Dermis blood vessel endothelial cell (primary cell): ENCODE measurements at regions not wholly inside any gene's neighbourhood (a gene's known extent, or its start where the extent isn't known, plus 50 kb on each side); places are given as distances from the start of the nearest gene placed in this dataset.

Experiments used
- DNase-seq: peaks from one replicate; pipeline ENCODE4 v3.0.0; 2010

DNA sequence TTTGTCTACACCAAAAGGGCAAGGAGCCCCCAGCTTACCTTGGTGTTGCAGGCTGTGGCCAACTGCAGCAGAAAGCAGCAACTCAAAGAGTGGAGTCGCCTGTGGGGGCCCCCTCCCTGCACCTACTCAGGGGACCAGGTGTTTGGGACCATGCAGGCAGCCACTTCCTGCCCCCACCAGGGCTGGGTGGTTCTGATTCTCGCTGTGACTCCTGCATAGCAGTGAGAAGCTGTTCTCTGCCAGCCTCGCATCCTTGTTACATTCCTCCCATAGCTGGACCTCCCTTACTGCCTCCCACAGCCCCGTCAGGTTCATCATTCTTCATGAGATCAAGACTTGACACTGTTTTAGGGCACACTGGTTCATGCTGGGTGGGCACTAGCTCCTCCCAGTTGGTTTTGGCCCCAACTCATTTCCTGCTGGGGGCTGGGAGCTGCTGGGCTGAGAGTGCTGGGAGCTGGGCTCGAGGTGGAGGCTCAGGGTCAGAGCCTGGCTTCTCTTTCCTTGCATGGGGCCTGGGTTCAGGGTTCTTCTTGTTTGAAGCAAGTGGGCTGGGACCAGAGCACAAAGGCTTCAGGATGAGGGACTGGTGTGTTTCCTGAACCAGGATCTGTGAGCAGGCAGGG lies 146.9 kb upstream of the C1orf174 start:
- no peak for DNase-seq

DNA sequence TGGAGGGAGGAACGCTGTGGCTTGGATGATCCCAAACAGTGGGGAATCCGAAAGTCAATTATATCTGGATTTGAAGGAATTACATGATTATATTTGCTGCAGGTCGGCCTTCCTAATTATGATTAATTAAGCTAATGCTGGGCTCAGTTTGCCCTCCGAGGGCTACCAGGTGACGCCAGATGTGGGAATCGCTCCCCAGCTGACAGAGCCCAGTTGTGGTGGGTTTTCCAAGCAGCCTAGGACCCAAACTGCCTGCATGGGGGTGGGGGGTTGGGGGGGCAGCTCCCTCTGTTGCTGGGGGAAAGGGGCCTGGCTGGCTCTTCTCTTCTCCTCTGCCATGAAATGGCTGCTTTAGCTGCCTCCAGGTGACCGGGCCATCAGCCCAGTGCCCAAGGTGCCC lies 147.6 kb upstream of the C1orf174 start:
- DNase-seq = no peak

DNA sequence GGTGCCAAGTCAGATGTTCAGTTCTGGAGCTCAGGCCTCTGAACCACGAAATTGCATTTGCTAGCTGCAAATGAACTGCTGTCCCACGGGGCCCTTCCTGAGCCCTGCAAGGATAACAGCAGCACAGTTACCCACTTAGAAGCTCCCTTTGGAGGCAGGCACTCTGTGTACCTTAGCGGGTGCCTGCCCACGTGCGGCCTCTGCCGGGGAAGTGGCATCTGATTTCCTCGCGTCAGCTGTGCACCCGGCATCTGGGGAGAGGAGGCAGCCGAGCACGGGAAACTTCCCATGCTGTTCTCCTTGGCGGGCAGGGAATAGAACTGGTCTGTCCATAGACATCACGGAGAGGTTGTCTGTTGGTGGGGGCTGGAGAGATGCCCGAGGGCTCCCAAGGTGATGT lies 148.0 kb upstream of the C1orf174 start:
- DNase-seq = no peak

DNA sequence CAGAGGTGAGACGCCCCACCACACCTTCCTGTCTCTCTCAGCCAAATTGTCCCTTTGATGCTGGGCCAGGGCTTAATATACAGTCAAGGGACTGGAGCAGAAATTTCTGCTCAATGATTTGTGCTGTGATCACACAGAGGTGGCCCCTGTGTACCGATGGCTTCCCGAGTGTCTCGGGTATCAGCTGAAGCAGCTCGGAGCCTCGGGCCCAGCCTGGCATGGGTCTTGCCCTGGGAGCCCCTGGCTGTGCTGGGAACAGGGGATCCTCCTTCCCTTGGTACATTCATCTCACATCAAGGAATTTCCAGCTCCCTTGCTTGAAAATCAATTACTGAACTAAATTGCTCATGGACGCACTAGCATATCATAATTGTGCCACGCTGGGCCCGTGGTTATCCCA lies 148.8 kb upstream of the C1orf174 start:
- no peak for DNase-seq

DNA sequence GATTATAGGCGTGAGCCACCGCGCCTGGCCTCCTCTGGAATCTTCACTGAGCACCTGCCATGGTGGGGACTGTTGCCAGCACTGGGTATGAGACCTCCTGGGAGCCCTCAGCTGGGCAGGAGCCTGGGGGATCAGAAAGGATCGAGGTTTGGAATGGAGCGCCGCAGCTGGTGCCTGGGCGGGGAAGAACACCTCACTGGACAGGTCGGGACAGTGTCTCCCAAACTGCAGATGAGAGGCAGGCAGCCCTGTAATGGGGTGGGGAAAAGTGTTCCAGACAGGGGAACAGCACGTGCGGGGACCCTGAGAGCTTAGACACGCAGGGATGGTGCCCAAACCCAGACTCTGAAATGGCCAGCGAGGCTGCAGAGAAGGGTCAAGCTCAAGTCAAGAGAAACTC lies 150.9 kb upstream of the C1orf174 start:
- DNase-seq = no peak

DNA sequence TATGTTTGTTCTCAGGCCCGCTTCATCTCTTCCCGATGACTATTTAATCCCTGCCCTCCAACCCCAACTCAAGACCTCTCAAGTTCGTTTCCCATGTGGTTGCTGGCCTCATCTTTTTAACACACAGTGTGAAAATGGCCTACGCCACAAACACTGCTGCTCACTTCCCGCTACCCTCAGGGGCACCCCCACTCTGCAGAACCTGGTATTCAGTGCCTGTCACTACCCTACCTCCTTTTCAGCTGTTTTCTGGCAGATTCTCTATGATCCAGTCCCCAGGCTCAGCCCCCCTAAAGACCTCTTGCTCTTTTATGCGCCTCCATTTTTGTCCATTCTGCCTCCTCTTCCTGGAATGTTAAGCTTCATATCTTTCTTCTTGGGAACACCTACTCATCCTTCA lies 152.6 kb upstream of the C1orf174 start:
- DNase-seq = no peak

DNA sequence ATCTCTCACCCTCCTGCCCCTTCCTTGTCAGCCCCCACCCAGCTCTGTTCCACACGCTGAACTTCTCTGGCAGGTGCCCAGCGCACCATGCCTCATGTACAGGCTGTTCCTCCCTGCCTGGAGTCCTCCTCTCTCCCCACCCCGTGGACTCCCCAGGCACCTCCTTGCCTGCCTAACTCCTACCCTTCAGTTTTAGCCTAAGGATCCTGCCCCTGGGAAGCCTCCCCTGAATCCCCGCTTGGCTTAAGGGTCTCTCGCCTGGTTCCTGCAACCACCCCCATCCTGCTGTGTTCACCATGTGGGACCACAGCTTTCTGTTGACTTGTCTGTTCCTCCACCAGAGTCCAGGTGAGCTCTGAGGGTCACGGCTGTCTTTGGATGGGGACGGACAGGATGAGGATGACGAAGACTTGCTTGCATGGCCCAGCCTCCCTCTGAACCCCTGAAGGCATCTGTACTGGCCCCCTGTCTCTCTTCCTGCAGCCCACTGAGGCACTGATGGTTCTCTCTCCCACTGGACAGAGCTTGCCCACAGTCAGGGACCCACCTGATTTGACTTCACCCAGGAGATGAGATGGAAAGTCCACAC lies 153.2 kb upstream of the C1orf174 start:
- no peak for DNase-seq

DNA sequence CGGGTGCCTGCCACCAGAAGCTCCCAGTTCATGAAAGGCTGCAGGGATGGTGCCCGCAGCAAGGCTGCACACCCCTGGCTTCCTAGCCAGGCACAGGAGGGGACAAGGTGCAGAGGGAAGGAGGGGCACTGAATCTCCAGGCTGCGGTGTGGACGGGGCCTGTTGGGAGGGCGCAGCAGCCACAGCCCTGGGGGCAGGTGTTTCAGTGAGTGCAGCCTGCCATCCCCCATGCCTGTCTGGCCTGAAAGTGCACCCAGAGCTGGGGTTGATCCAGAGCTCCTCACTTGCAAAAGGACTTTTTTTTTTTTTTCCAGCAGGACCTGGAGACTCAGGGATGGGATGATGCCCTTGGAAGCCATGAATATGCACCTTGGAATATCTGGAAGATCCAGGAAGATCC lies 153.7 kb upstream of the C1orf174 start:
- DNase-seq = no peak

DNA sequence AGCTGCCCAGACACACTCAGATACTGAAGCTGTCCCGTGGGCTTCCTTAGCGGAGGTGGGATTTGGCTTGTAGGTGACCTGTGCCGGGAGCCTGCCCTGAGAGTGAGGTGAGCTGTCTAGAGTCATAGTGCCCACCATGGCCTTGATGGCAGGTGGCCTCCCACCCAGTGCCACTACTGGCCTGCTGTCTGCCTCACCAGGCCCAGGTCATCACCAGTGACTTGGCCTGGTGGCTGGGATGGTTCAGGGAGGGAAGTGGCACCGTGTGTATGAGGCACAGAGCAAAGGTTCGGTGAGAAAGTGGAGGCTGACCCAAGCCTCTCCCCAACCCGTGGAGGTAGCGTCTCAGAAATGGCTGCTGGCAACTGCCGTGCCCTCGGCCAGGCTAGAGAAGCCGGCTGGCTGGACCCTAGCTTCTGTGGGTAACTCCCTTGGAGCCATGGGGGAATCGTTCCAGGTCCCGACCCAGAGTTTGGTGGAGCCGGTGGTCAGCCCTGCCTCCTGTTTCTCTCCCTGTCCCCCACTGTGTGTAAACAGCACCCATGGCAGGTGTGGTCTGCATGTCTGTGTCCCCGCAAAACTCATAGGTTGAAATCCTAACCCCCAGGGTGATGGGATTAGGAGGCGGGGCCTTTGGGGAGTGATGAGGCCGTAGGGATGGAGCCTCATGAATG lies 155.4 kb upstream of the C1orf174 start:
- no peak for DNase-seq

DNA sequence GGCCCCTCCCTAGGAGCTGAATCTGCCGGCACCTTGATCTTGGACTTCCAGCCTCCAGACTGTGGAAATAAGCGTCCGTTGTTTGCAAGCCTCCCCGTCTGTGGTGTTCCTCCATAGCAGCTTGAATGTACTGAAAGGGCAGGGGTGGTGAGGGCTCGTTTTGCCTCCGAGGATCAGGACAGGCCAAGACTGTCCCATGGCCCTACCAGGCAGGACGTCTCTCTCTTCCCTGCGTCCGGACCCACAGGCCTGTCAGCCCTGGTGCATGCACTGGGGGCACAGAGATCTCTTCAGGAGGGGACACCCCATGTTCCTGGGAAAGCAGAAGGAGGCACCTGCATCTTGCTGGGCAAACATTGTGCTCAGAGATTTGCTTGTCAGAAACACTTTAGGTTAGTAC lies 156.3 kb upstream of the C1orf174 start:
- no peak for DNase-seq

DNA sequence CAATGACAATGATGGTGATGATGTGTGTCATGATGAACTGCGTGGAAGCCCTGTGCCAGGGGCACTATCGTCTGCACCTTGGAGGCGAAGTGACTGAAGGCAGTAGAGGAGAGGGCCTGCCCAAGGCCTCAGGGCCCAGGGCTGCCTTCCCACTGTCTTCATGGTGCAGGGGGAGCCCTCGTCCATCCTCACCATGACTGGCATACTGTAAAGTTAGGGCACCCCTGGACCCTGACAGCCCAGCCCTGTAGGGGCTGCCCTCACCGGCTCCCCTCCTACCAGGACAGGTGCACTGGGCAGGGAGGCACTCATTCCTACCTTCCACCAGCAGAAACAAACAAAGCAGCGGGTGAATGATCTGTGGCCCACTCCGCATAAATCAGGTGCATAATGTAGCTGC lies 156.9 kb upstream of the C1orf174 start:
- DNase-seq = no peak

DNA sequence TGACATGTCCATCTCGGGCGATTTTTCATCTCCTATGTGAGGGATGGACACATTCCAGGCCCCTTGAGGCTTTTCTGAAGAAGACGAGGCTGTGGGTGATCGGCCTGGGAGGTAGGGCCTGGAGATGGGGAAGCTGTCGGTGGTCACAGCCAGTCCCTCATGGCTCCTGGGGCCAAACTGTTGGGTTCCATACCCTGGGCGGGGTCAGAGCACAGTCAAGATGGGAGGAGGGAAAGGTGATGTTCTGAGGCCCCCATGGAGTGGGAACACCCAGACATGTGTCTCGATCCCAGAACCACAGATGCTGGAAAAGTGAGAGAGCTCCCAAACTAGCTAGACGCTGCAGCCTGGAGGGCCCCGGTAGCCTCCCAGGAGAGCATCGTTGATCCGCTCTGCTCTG lies 157.5 kb upstream of the C1orf174 start:
- DNase-seq = no peak

DNA sequence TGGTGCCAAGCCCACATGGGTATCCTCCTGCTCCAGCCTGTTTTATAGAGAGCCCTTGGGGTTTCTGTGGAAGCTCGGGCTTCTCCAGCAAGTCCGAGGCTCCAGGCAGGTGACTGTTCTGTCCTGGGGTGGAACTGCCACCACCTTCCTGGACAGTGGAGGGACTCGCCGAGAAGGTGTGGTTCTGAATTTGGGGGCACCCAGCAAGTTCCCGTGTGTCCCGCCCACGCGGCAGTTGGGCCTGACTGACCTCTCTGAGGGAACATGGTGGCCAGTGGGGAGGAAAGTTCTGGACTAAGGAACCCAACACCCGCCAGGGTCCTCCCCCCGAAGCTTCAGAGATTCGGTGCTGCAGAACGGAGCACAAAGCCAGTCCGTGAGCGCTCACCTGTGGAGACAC lies 158.1 kb upstream of the C1orf174 start:
- no peak for DNase-seq

DNA sequence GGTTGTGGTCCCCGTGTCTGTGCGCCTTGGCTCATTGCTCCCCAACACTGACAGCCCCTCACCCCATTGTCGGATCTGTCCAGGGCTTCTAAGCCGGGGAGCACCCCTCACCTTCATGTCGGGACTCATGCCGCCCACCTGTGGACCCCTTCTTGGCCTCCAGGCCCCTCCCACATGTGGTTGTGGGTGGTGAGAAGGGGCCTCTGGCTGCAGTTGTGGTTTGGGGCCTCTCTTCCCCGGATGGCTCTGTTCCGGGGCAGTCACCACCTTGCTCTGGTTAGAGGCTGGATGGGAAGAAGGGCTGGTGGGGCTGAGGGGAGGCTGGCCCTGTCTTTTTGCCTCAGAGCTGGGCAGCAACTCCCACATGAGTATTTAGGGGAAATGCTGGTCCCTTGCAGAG lies 158.6 kb upstream of the C1orf174 start:
- no peak for DNase-seq

DNA sequence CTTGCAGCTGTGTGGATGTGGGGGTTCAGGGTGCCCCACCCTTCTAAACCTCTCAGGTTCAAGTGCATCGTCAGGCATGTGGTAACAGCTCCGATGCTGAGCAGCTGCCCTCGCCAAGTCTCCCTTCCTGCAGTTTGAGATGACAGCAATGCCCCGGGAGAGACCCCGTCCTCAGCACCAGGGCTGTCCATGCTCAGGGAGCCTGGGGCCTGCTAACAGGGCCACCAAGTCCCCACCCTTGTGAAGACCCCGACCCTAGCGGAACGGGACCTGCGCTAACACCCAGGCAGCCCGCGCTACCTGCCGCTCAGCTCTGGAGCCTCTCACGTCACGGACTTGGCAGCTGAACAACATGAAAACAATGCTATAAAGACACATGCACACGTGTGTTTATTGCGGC lies 159.2 kb upstream of the C1orf174 start:
- no peak for DNase-seq

DNA sequence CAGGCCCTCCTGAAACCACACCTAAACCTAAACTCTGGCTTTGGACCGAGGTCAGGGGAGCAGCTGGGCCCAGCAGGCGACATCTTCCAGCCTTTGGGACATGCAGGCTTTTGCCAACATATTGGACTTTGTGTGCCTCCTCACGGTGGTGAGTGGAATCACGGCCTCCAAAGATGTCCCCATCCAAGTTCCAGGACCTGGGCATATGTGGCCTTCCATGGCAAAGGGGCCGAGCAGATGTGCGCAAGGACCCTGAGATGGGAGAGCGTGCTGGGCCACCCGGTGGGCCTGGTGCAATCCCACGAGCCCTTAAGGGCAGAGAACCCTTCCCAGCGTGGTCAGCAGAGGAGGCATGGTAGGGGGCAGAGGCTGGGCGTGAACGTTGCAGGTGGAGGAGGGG lies 160.8 kb upstream of the C1orf174 start:
- no peak for DNase-seq

DNA sequence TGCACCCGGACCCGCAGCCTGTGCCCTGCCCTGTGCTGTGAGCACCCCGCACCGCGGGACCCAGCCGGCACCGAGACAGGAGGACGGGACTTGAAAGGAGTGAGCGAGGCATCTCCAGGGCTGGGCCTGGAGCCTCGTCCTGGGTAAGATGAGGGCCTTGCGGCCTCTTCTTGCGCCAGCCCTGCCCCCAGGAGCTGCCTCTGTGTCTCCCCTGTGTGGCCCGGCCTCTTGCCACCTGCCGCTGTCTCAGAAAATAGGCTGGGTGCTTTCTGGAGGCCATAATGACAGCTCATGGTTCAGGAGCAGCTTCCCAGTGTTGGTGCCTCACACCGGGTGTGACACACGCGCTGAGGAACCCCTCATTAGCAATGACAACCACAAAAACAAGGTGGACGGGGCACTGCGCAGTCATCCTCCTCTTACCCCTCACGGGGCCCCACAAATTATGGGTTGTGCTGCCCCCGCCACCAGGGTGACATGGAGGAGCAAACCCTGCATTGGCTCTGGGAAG lies 161.5 kb upstream of the C1orf174 start:
- DNase-seq = no peak

DNA sequence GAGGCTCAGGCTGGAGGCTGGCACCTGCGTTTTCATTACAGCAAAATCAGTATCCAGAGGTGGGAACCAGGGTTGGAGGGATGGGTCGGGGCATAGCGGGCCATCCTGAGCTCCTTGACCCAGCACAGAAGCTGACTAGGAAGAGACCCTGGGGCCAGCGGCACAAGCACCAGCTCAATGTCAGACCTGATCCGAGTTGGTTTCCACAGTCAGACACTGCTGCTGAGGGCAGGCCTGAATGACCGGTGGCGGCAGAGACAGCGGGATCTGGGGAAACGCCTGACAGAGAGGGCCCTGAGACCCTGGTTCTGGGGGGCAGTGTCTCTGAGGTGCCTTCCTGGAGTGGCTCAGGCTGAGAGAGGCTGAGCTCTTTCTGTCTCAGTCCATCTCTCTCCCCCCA lies 162.0 kb upstream of the C1orf174 start:
- no peak for DNase-seq

DNA sequence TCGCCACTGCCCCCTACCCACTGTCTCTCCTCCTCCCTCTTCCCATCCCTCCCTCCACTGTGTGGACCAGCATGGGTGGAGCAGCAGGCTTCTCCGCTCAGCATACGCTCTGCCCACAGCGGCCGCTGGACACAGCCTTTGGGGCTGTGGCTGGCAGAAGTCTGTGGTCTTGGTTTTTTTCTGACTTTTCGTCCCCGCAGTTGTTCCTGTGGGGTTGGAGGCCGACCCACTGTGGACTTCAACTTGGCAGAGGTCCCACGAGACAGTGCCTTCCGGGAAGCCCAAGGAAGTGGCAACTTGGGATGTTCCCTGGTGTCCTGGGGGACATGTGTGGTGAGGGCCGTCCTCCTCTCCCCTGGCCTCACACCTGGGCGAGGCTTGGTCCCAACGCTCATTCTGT lies 162.5 kb upstream of the C1orf174 start:
- DNase-seq = no peak

DNA sequence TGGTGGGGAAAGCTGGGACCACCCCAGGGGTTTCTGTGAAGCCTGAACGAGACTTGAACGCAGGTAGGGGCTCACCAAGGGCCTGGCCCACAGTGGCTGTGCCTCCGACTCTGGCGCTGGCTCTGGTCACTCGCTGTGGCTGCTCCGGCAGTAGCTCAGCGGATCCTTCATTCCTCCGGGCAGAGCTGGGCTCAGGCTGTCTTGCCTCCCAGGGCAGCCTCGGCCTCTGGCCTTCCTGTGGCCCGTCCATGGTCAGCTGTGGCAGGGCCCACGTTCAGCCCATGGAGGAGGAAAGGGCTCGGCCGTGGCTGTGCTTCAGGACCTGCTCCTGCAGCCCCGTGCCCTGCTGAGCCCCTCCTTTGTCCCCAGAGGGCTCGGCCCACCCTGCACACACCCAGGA lies 162.9 kb upstream of the C1orf174 start:
- DNase-seq = no peak

DNA sequence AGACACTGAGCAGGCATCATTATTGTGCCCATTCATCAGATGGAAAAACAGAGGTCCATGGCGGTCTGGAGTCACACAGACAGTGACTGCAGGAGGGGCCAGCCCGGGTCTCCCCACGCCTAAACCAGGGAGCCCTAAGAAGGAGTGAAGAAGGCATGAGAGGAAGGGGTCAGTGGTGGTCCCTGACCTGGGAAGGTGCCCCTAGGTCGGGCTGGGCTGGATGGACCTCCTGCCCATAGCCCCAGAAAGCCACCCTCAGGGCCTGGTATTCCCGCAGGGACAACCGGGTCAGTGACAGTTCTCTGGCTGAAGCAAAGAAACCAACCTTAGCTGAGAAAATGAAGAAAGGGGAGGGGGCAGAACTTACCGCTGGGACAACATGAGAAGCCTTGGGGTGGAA lies 163.4 kb upstream of the C1orf174 start:
- DNase-seq = no peak

DNA sequence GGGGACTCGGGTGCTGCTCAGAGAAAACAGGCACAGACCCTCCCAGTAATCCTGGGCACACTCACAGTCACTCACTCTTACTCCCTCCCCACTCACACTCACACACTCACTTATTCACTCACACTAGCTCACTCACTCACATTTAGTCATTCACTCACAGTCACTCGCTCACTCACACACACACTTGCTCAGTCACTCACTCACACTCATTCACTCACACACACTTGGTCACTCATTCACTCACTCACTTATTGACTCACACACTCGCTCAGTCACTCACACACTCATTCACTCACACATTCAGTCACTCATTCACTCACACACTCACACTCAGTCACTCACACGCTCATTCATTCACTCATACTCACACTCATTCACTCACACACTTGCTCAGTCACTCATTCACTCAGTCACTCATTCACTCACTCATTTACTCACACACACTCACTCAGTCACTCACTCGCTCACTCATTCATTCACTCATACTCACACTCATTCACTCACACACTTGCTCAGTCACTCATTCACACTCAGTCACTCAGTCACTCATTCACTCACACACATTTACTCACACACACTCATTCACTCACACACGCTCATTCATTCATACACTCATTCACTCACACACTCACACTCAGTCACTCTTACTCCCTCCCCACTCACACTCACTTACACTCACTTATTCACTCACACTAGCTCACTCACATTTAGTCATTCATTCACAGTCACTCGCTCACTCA lies 164.2 kb upstream of the C1orf174 start:
- DNase-seq = no peak

DNA sequence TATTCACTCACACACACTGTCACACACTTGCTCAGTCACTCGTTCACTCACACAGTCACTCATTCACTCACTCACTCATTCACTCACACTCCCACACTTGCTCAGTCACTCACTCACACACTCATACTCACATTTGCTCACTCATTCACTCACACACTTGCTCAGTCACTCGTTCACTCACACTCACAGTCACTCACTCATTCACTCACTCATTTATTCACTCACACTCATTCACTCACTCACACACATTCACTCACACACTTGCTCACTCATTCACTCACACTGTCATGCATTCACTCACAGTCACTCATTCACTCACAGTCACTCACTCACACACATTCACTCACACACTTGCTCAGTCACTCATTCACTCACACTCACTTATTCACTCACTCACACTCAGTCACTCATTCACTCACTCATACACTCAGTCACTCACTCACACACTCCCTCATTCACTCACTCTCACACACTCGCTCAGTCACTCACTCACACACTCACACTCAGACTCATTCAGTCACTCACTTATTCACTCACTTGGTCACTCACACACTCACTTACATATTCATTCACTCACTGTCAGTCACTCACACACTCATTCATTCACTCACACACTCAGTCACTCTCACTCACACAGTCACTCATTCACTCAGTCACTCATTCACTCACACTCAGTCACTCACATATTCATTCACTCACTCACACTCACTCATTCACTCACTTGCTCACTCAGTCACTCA lies 167.0 kb upstream of the C1orf174 start:
- no peak for DNase-seq
